ENCODE measurements at regions not wholly inside any gene's neighbourhood (a gene's known extent, or its start where the extent isn't known, plus 50 kb on each side); places are given as distances from the start of the nearest gene placed in this dataset.

DNA sequence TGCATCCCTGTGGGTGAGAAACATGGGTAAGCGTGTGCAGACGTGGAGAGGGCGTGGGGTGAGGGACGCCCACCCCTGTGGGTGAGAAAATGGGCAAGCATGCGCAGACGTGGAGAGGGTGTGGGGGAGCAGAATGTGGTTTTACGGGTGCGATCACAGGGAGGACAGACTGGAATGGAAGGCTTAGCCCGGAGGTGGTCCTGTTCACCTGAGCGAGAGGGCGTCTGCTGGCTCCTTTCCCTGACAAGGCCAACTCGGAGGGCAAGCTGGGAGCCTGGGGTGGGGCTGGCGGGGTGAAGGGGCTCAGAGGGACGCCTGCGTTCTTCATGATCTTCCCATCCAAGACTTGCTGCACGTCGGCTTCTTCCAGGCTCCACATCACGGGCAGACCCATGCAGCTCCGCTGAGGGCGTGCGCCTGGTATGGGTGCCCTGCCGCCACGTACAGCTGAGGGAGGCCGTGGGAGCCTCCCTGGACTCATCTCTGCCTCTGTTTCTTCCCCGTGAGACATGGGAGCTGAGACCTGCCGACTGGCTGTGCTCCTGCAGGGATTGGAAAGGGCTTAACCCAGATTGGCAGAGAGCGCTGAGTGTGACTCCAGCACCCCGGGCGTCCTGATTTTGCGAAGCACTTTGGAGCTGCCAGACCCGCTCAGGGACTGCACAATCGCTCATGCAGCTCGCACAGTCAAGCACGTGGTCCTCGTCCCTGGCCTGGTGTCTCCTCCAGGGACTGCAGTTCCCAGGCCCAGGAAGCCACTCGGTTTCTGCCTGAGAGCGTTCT is 74.3 kb upstream of the SHH start:
- no peaks in the 10 kb centered on the region for H3K9me3 ChIP-seq (ENCODE audit: low read length)
- no peak overlapping the region for H3K4me2 ChIP-seq (ENCODE audit: low read length)
- H3K79me2 ChIP-seq (replicated peaks; ENCODE audit: insufficient read depth, low read length) = no peaks in the 10 kb centered on the region
- H4K20me1 ChIP-seq (ENCODE audit: insufficient read depth) = no peaks in the 10 kb centered on the region
- H3K27ac ChIP-seq (ENCODE audit: low read length) = no peak overlapping the region
- no peak overlapping the region for H3K9ac ChIP-seq (ENCODE audit: low read length)
- H3K9me2 ChIP-seq (ENCODE audit: insufficient read depth, low read length) = no peaks in the 10 kb centered on the region
- no peaks in the 10 kb centered on the region for H3F3A ChIP-seq (ENCODE audit: insufficient read depth, low read length, poor library complexity, severe bottlenecking)
- no peak overlapping the region for H3K4me3 ChIP-seq (ENCODE audit: low read length)
- no peaks in the 10 kb centered on the region for H3K27me3 ChIP-seq (ENCODE audit: insufficient read depth, low read depth, low read length)
- TF ChIP-seq TAF1 (IDR thresholded peaks at IDR 0.05; ENCODE audit: low read depth) (no peak), MXI1 (conservative IDR thresholded peaks at IDR 0.05; ENCODE audit: poor library complexity, severe bottlenecking) (no peak), EZH2 (IDR thresholded peaks at IDR 0.05; ENCODE audit: borderline replicate concordance, insufficient read depth, low read length, poor library complexity, severe bottlenecking) (no peak), SMC3 (conservative IDR thresholded peaks at IDR 0.05; ENCODE audit: poor library complexity) (no peak), POLR2AphosphoS5 (IDR thresholded peaks at IDR 0.05) (no peak), RAD21 (conservative IDR thresholded peaks at IDR 0.05) (no peak), EP300 (conservative IDR thresholded peaks at IDR 0.05; ENCODE audit: poor library complexity, severe bottlenecking) (no peak)
- TF ChIP-seq, protein P1, sequence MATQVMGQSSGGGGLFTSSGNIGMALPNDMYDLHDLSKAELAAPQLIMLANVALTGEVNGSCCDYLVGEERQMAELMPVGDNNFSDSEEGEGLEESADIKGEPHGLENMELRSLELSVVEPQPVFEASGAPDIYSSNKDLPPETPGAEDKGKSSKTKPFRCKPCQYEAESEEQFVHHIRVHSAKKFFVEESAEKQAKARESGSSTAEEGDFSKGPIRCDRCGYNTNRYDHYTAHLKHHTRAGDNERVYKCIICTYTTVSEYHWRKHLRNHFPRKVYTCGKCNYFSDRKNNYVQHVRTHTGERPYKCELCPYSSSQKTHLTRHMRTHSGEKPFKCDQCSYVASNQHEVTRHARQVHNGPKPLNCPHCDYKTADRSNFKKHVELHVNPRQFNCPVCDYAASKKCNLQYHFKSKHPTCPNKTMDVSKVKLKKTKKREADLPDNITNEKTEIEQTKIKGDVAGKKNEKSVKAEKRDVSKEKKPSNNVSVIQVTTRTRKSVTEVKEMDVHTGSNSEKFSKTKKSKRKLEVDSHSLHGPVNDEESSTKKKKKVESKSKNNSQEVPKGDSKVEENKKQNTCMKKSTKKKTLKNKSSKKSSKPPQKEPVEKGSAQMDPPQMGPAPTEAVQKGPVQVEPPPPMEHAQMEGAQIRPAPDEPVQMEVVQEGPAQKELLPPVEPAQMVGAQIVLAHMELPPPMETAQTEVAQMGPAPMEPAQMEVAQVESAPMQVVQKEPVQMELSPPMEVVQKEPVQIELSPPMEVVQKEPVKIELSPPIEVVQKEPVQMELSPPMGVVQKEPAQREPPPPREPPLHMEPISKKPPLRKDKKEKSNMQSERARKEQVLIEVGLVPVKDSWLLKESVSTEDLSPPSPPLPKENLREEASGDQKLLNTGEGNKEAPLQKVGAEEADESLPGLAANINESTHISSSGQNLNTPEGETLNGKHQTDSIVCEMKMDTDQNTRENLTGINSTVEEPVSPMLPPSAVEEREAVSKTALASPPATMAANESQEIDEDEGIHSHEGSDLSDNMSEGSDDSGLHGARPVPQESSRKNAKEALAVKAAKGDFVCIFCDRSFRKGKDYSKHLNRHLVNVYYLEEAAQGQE (IDR thresholded peaks at IDR 0.05; ENCODE audit: borderline replicate concordance) = no peak
- TF ChIP-seq, protein P2, sequence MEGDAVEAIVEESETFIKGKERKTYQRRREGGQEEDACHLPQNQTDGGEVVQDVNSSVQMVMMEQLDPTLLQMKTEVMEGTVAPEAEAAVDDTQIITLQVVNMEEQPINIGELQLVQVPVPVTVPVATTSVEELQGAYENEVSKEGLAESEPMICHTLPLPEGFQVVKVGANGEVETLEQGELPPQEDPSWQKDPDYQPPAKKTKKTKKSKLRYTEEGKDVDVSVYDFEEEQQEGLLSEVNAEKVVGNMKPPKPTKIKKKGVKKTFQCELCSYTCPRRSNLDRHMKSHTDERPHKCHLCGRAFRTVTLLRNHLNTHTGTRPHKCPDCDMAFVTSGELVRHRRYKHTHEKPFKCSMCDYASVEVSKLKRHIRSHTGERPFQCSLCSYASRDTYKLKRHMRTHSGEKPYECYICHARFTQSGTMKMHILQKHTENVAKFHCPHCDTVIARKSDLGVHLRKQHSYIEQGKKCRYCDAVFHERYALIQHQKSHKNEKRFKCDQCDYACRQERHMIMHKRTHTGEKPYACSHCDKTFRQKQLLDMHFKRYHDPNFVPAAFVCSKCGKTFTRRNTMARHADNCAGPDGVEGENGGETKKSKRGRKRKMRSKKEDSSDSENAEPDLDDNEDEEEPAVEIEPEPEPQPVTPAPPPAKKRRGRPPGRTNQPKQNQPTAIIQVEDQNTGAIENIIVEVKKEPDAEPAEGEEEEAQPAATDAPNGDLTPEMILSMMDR (IDR thresholded peaks at IDR 0.05; ENCODE audit: poor library complexity, severe bottlenecking) = no peak
- H2AFZ ChIP-seq (ENCODE audit: low read depth, low read length) = no peak overlapping the region
- no peaks in the 10 kb centered on the region for H3K36me3 ChIP-seq (ENCODE audit: insufficient read depth, low read length)

DNA sequence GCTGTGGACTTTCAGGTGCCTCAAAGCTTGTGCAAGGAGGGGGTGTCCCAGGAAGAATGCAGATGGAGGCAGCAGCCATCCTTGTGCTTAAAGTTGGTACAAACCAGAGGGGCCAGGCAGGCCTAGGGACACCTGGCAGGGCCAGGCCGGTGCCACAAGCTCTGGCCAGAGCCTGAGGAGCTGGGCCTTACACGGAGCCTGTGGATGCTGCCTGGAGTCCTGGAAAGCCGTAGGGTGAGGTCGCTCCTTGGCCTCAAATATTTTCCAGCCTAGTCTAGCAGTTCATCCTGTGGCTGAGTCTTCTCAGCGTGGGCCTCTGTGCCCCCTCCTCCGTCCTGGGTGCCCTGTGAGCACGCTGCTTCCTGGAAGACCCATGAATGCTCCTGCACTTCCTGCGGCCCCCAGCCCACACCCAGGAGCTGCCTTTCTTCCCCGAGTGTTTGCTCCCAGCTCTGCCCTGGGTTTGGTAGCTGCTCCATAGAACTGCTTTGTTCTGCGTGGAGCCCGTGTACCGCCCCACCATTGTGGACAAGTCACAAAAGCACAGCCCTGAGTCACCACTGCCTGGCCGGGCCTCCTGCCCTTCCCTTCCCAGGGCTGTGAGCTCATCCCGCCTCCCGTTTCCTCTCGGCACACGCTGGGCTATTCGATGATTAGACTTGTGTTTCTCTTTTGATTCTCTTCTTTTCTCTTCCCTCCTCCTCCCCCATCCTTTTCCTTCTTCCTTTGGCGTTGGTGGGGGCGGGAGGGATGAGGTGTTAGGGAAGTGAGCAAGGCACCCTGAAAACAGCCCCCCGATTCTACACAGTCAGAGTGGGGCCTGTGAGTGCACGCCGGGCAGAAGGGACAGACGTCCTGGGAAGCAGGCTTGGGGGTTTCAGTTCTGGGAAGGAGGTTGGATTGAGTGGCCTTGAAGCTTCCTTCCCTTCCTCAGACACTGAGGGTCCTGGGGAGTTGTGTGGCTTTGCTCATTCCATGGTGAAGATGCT is 73.2 kb upstream of the SHH start:
- H3K9me2 ChIP-seq (ENCODE audit: insufficient read depth, low read length) = no peaks in the 10 kb centered on the region
- no peak overlapping the region for H3K9ac ChIP-seq (ENCODE audit: low read length)
- no peaks in the 10 kb centered on the region for H3K36me3 ChIP-seq (ENCODE audit: insufficient read depth, low read length)
- TF ChIP-seq TAF1 (IDR thresholded peaks at IDR 0.05; ENCODE audit: low read depth) (no peak), MXI1 (conservative IDR thresholded peaks at IDR 0.05; ENCODE audit: poor library complexity, severe bottlenecking) (no peak), POLR2AphosphoS5 (IDR thresholded peaks at IDR 0.05) (no peak), EP300 (conservative IDR thresholded peaks at IDR 0.05; ENCODE audit: poor library complexity, severe bottlenecking) (no peak), SMC3 (conservative IDR thresholded peaks at IDR 0.05; ENCODE audit: poor library complexity) (no peak), EZH2 (IDR thresholded peaks at IDR 0.05; ENCODE audit: borderline replicate concordance, insufficient read depth, low read length, poor library complexity, severe bottlenecking) (no peak), RAD21 (conservative IDR thresholded peaks at IDR 0.05) (no peak)
- TF ChIP-seq, protein P1 (IDR thresholded peaks at IDR 0.05; ENCODE audit: borderline replicate concordance) = no peak
- TF ChIP-seq, protein P2 (IDR thresholded peaks at IDR 0.05; ENCODE audit: poor library complexity, severe bottlenecking) = no peak
- H2AFZ ChIP-seq (ENCODE audit: low read depth, low read length) = no peak overlapping the region
- H3K9me3 ChIP-seq (ENCODE audit: low read length) = no peaks in the 10 kb centered on the region
- H4K20me1 ChIP-seq (ENCODE audit: insufficient read depth) = no peaks in the 10 kb centered on the region
- H3K27me3 ChIP-seq (ENCODE audit: insufficient read depth, low read depth, low read length) = no peaks in the 10 kb centered on the region
- H3K27ac ChIP-seq (ENCODE audit: low read length) = no peak overlapping the region
- H3K79me2 ChIP-seq (replicated peaks; ENCODE audit: insufficient read depth, low read length) = no peaks in the 10 kb centered on the region
- H3K4me2 ChIP-seq (ENCODE audit: low read length) = no peak overlapping the region
- H3F3A ChIP-seq (ENCODE audit: insufficient read depth, low read length, poor library complexity, severe bottlenecking) = no peaks in the 10 kb centered on the region
- no peak overlapping the region for H3K4me3 ChIP-seq (ENCODE audit: low read length)

Data from neural cell (in vitro differentiated cells).